COR-L47 (cell line): ENCODE measurements at regions not wholly inside any gene's neighbourhood (a gene's known extent, or its start where the extent isn't known, plus 50 kb on each side); places are given as distances from the start of the nearest gene placed in this dataset.
A peak's percentile ranks its signal among the peaks of the same experiment; 100 is the strongest.
"Not testable (repeated sequence)": the region's sequence is repeated elsewhere in the genome, so short reads cannot be mapped to it uniquely, and the experiment has no call there.

Experiments
- DNase-seq: peaks from one replicate; lab custom pipeline; 2025; lab: John Stamatoyannopoulos, UW

- peak; percentile 42 for DNase-seq
These were observed 179.3 kb downstream of the ZC3H11B start for GRCh38 chr1:219433496-219434131.

- DNase-seq = no peak
These were observed 179.9 kb downstream of the ZC3H11B start for GRCh38 chr1:219433001-219433400.

- DNase-seq = no peak
These were observed 180.7 kb downstream of the ZC3H11B start for GRCh38 chr1:219432191-219432606.

GRCh38 chr1:219430419-219430818 is 182.5 kb downstream of the ZC3H11B start:
- no peak for DNase-seq

- no peak for DNase-seq
These were observed 184.3 kb downstream of the ZC3H11B start for GRCh38 chr1:219428651-219429050.

- DNase-seq = no peak
These were observed 184.9 kb downstream of the ZC3H11B start for GRCh38 chr1:219427989-219428388.

- no peak for DNase-seq
These were observed 185.5 kb downstream of the ZC3H11B start for GRCh38 chr1:219427403-219427802.

GRCh38 chr1:219422811-219423598 is 189.9 kb downstream of the ZC3H11B start:
- no peak for DNase-seq

GRCh38 chr1:219420913-219421312 is 192.0 kb downstream of the ZC3H11B start:
- no peak for DNase-seq

GRCh38 chr1:219419860-219420259 is 193.0 kb downstream of the ZC3H11B start:
- no peak for DNase-seq

GRCh38 chr1:219419065-219419464 is 193.8 kb downstream of the ZC3H11B start:
- no peak for DNase-seq

GRCh38 chr1:219417610-219418009 is 195.3 kb downstream of the ZC3H11B start:
- DNase-seq = no peak

GRCh38 chr1:219416598-219417238 is 196.2 kb downstream of the ZC3H11B start:
- peak; percentile 24 for DNase-seq

GRCh38 chr1:219415915-219416314 is 197.0 kb downstream of the ZC3H11B start:
- no peak for DNase-seq

- DNase-seq = no peak
These were observed 197.5 kb downstream of the ZC3H11B start for GRCh38 chr1:219415433-219415832.

- DNase-seq = no peak
These were observed 198.7 kb downstream of the ZC3H11B start for GRCh38 chr1:219414250-219414649.

- no peak for DNase-seq
These were observed 199.4 kb downstream of the ZC3H11B start for GRCh38 chr1:219413536-219413935.

GRCh38 chr1:219412772-219413171 is 200.1 kb downstream of the ZC3H11B start:
- DNase-seq = no peak

GRCh38 chr1:219410721-219411120 is 202.2 kb downstream of the ZC3H11B start:
- DNase-seq = not testable (repeated sequence)

GRCh38 chr1:219405531-219406331 is 207.2 kb downstream of the ZC3H11B start:
- no peak for DNase-seq

GRCh38 chr1:219404629-219405028 is 208.3 kb downstream of the ZC3H11B start:
- no peak for DNase-seq

GRCh38 chr1:219402925-219403324 is 210.0 kb downstream of the ZC3H11B start:
- no peak for DNase-seq
